Endothelial cell of umbilical vein (primary cell): ENCODE measurements at regions not wholly inside any gene's neighbourhood (a gene's known extent, or its start where the extent isn't known, plus 50 kb on each side); places are given as distances from the start of the nearest gene placed in this dataset.

ENCODE experiments used
- BruUV-seq: library from RNA; stranded (reverse); fragments of 400-500 nt; replicated peaks from 2 replicates; lab custom pipeline; 2021; lab: Mats Ljungman, UMichigan
- CTCF ChIA-PET: fragments of 300-600, 350-600 bp; sonication (Branson Sonifier 250); formaldehyde crosslinking; loops from one replicate; lab custom pipeline; 2021; ENCODE audit warnings: antibody characterized with exemption, inconsistent platforms; lab: Charles Lee
- POLR2A ChIA-PET: fragments of 300-600, 350-600 bp; sonication (Branson Sonifier 250); formaldehyde crosslinking; loops from one replicate; lab custom pipeline; 2021; ENCODE audit warnings: antibody characterized with exemption, inconsistent platforms; lab: Charles Lee
- DNase-seq: peaks from one replicate; pipeline ENCODE4 v3.0.0-alpha.2; 2011; ENCODE audit warnings: low read depth, low spot score
- FAIRE-seq: peaks from 2 replicates; lab custom pipeline; 2011; peaks lifted over from hg19 to GRCh38; lab: Jason Lieb, UNC
- H2AFZ ChIP-seq: 2 replicates; pipeline ENCODE4 v1.6.0; 2012; ENCODE audit warnings: low read depth, low read length, control low read depth, inconsistent platforms
- H3K27ac ChIP-seq: 2 replicates; pipeline ENCODE4 v1.5.1; 2011; ENCODE audit warnings: low read depth, mild to moderate bottlenecking, control low read depth, low read length, moderate library complexity; ENCODE audit not compliant: insufficient read depth
- H3K27me3 ChIP-seq, 2 experiments: 2 replicates each; pipeline versions ENCODE4 v1.6.0 to v1.6.1; 2011; ENCODE audit warnings: low read length in 2 of 2, mixed read lengths in 1 of 2; ENCODE audit not compliant: control insufficient read depth in 2 of 2, insufficient read depth in 2 of 2
- H3K36me3 ChIP-seq, 2 experiments: 2 replicates in 1 of 2; 3 replicates in 1 of 2; pipeline ENCODE4 v1.5.1; 2011; ENCODE audit warnings: low read length in 2 of 2, mild to moderate bottlenecking in 1 of 2, moderate library complexity in 1 of 2; ENCODE audit not compliant: control insufficient read depth in 2 of 2, insufficient read depth in 2 of 2; ENCODE audit errors: extremely low read depth in 1 of 2
- H3K4me1 ChIP-seq: 3 replicates; pipeline ENCODE4 v1.5.1; 2011; ENCODE audit warnings: mild to moderate bottlenecking, low read length; ENCODE audit not compliant: control insufficient read depth, insufficient read depth; ENCODE audit errors: extremely low read depth
- H3K4me2 ChIP-seq: 2 replicates; pipeline ENCODE4 v1.6.1; 2011; ENCODE audit warnings: low read length, control low read depth, mixed read lengths; ENCODE audit not compliant: insufficient read depth
- H3K4me3 ChIP-seq, 3 experiments: fragments of 200-600 bp in 1 of 3; sonication (generic), shearing (Covaris generic) in 1 of 3; replicated peaks in 1 of 3; 2 replicates each; pipeline ENCODE4 v1.5.1; 2011 to 2016; ENCODE audit warnings: control low read depth in 3 of 3, low read length in 3 of 3, mild to moderate bottlenecking in 2 of 3, inconsistent platforms in 1 of 3, low read depth in 1 of 3, moderate library complexity in 1 of 3; ENCODE audit not compliant: insufficient read depth in 1 of 3
- H3K79me2 ChIP-seq: 2 replicates; pipeline ENCODE4 v1.6.0; 2012; ENCODE audit warnings: low read length, inconsistent platforms; ENCODE audit not compliant: control insufficient read depth, insufficient read depth
- H3K9ac ChIP-seq: replicated peaks from 2 replicates; pipeline ENCODE3; 2011; ENCODE audit warnings: low read length, control low read depth; ENCODE audit not compliant: insufficient read depth; ENCODE audit errors: extremely low read depth
- H3K9me1 ChIP-seq: replicated peaks from 3 replicates; pipeline ENCODE4 v1.6.0; 2011; ENCODE audit warnings: mild to moderate bottlenecking, low read length; ENCODE audit not compliant: control insufficient read depth, insufficient read depth; ENCODE audit errors: extremely low read depth
- H3K9me3 ChIP-seq: replicated peaks from 2 replicates; pipeline ENCODE4 v1.5.1; 2012; ENCODE audit warnings: low read length, inconsistent platforms; ENCODE audit not compliant: control insufficient read depth, insufficient read depth
- H4K20me1 ChIP-seq: replicated peaks from 2 replicates; pipeline ENCODE3; 2011; ENCODE audit warnings: mild to moderate bottlenecking, low read length; ENCODE audit not compliant: control insufficient read depth, insufficient read depth; ENCODE audit errors: extremely low read depth
- CTCF ChIP-seq, 2 donors: IDR thresholded peaks; 1 replicate in 1 of 2; 2 replicates in 1 of 2; pipeline ENCODE4 v1.5.1; 2011; ENCODE audit warnings: low read length in 2 of 2, mild to moderate bottlenecking in 2 of 2, moderate library complexity in 2 of 2, control low read depth in 1 of 2, inconsistent platforms in 1 of 2, low read depth in 1 of 2; ENCODE audit not compliant: insufficient read depth in 1 of 2; ENCODE audit errors: extremely low read depth in 1 of 2
- EZH2 ChIP-seq: IDR thresholded peaks from 2 replicates; pipeline ENCODE4 v1.6.1; 2012; ENCODE audit warnings: borderline replicate concordance, low read depth, mild to moderate bottlenecking, moderate library complexity, low read length, inconsistent platforms; ENCODE audit not compliant: severe bottlenecking
- FOS ChIP-seq: IDR thresholded peaks from 2 replicates; pipeline ENCODE4 v1.6.1; 2011; ENCODE audit warnings: mild to moderate bottlenecking, low read length, moderate library complexity, borderline replicate concordance; ENCODE audit not compliant: insufficient read depth
- GATA2 ChIP-seq: IDR thresholded peaks from 2 replicates; pipeline ENCODE4 v1.7.0; 2011; ENCODE audit warnings: low read depth, mild to moderate bottlenecking, moderate library complexity, mixed read lengths, low read length; ENCODE audit not compliant: insufficient read length, insufficient read depth
- JUN ChIP-seq: IDR thresholded peaks from 2 replicates; pipeline ENCODE4 v1.6.1; 2011; ENCODE audit warnings: borderline replicate concordance, low read depth; ENCODE audit not compliant: insufficient read length, insufficient read depth
- MAX ChIP-seq: IDR thresholded peaks from 2 replicates; pipeline ENCODE4 v1.6.1; 2011; ENCODE audit not compliant: insufficient read depth, insufficient read length
- MYC ChIP-seq: IDR thresholded peaks from one replicate; pipeline ENCODE4 v1.6.1; 2011; ENCODE audit warnings: mild to moderate bottlenecking, low read depth, low read length
- POLR2A ChIP-seq: IDR thresholded peaks from 2 replicates; pipeline ENCODE4 v1.6.1; 2012; ENCODE audit warnings: low read depth, mild to moderate bottlenecking, control low read depth, low read length
- POLR2AphosphoS5 ChIP-seq: IDR thresholded peaks from 2 replicates; pipeline ENCODE4 v1.6.1; 2012; ENCODE audit warnings: low read depth, mild to moderate bottlenecking, control low read depth, low read length, moderate library complexity; ENCODE audit not compliant: insufficient read depth
- dilution Hi-C: fragments of 300-500 bp; cut with MboI; formaldehyde crosslinking; loops from one replicate; pipeline ENCODE4 v1.15.0; 2019; ENCODE audit warnings: low sequenced_read_pairs; ENCODE audit not compliant: extremely low pct_ligation_motif_present
- intact Hi-C: fragments of 100-400 bp; cut with micrococcal nuclease; formaldehyde crosslinking; loops from one replicate; pipeline ENCODE4 v1.10.0; 2022

- no peaks in the 10 kb centered on the region for H3K9me1 ChIP-seq
- no TSS peak for BruUV-seq
- no peak overlapping the region for H3K27ac ChIP-seq
- H3K27me3 ChIP-seq = peaks cover 5% of the 10 kb centered on the region in 2 experiments
- dilution Hi-C loops = no loop called here
- H3K9me3 ChIP-seq = no peaks in the 10 kb centered on the region
- H4K20me1 ChIP-seq = no peaks in the 10 kb centered on the region
- H3K4me2 ChIP-seq = no peak overlapping the region
- no peak for FAIRE-seq
- POLR2A ChIA-PET = interaction anchor here (0.6 kb wide), 1 partner anchor 13 kb away, joined by 3 read pairs; no protein-coding TSS in a partner anchor
- no peak overlapping the region for H3K9ac ChIP-seq
- DNase-seq = no peak
- no peak overlapping the region for H2AFZ ChIP-seq
- H3K79me2 ChIP-seq = no peaks in the 10 kb centered on the region
- H3K36me3 ChIP-seq = no peaks in the 10 kb centered on the region
- no peaks in the 10 kb centered on the region for H3K4me1 ChIP-seq
- intact Hi-C loops = no loop called here
- TF ChIP-seq CTCF (IDR thresholded peaks at IDR 0.05; ENCODE audit: extremely low read depth in 1 of 2, insufficient read depth in 1 of 2, low read depth in 1 of 2, low read length in 2 of 2) = no peak
- TF ChIP-seq POLR2A = no peak
- no peak for TF ChIP-seq MAX
- no peak for TF ChIP-seq MYC
- no peak for TF ChIP-seq POLR2AphosphoS5
- no peak for TF ChIP-seq GATA2
- H3K4me3 ChIP-seq = no peak overlapping the region
- CTCF ChIA-PET = no interaction called here
Measured at GRCh38 chr5:133713751-133714150, 101.4 kb upstream of the FSTL4 start.

GRCh38 chr5:133713209-133713608, 100.9 kb upstream of the FSTL4 start:
- FAIRE-seq = no peak
- H3K4me3 ChIP-seq = no peak overlapping the region
- H3K9me1 ChIP-seq = no peaks in the 10 kb centered on the region
- CTCF ChIA-PET = no interaction called here
- H3K9ac ChIP-seq = no peak overlapping the region
- no peak for DNase-seq
- no peaks in the 10 kb centered on the region for H3K79me2 ChIP-seq
- no peaks in the 10 kb centered on the region for H3K9me3 ChIP-seq
- H4K20me1 ChIP-seq = no peaks in the 10 kb centered on the region
- H3K4me2 ChIP-seq = no peak overlapping the region
- intact Hi-C loops (no loop called here), dilution Hi-C loops (no loop called here)
- no peak overlapping the region for H3K27ac ChIP-seq
- H2AFZ ChIP-seq = no peak overlapping the region
- TF ChIP-seq MAX (no peak), GATA2 (no peak), EZH2 (no peak), MYC (no peak), FOS (no peak), JUN (no peak), CTCF (IDR thresholded peaks at IDR 0.05; ENCODE audit: extremely low read depth in 1 of 2, insufficient read depth in 1 of 2, low read depth in 1 of 2, low read length in 2 of 2) (no peak), POLR2A (no peak), POLR2AphosphoS5 (no peak)
- no peaks in the 10 kb centered on the region for H3K4me1 ChIP-seq
- BruUV-seq = no TSS peak
- POLR2A ChIA-PET = interaction anchor here (0.6 kb wide), 1 partner anchor 14 kb away, joined by 3 read pairs; no protein-coding TSS in a partner anchor
- H3K27me3 ChIP-seq = peaks cover 5% of the 10 kb centered on the region in 2 experiments
- no peaks in the 10 kb centered on the region for H3K36me3 ChIP-seq
